Tibial nerve (tissue), 4 donors: ENCODE measurements at regions not wholly inside any gene's neighbourhood (a gene's known extent, or its start where the extent isn't known, plus 50 kb on each side); places are given as distances from the start of the nearest gene placed in this dataset.

Experiments
- DNase-seq, 2 donors: peaks; one replicate each; pipeline ENCODE4 v3.0.0-alpha.2; 2019; ENCODE audit warnings: low spot score in 2 of 2
- H3K27ac ChIP-seq, 4 donors: fragments of 200-600 bp; sonication (generic) in 3 of 4; one replicate each; pipeline ENCODE4 v1.5.1; 2017 to 2019; ENCODE audit warnings: mild to moderate bottlenecking in 1 of 4
- H3K27me3 ChIP-seq, 2 donors: fragments of 200-600 bp; sonication (generic) in 1 of 2; one replicate each; pipeline versions ENCODE4 v1.5.1 to v1.6.0; 2017 to 2019
- H3K36me3 ChIP-seq, 3 donors: fragments of 200-600 bp; sonication (generic); one replicate each; pipeline ENCODE4 v1.5.1; 2018 to 2019
- H3K4me1 ChIP-seq, 4 donors: fragments of 200-600 bp; sonication (generic) in 3 of 4; one replicate each; pipeline ENCODE4 v1.5.1; 2017 to 2019
- H3K4me3 ChIP-seq, 4 donors: fragments of 200-600 bp; sonication (generic) in 3 of 4; one replicate each; pipeline ENCODE4 v1.5.1; 2017 to 2019; ENCODE audit warnings: mild to moderate bottlenecking in 1 of 4, moderate library complexity in 1 of 4
- H3K9me3 ChIP-seq, 4 donors: fragments of 200-600 bp; sonication (generic) in 3 of 4; one replicate each; pipeline ENCODE4 v1.5.1; 2017 to 2019
- CTCF ChIP-seq, 5 experiments: fragments of 200-600 bp in 3 of 5; fragments of 450-650 bp in 2 of 5; sonication (generic) in 3 of 5; IDR thresholded peaks; one replicate each; pipeline ENCODE4 v1.5.1; 2016 to 2019; ENCODE audit warnings: antibody characterized with exemption in 5 of 5, mild to moderate bottlenecking in 3 of 5, moderate library complexity in 2 of 5
- EP300 ChIP-seq, 2 donors: sonication (generic); formaldehyde crosslinking; IDR thresholded peaks; one replicate each; pipeline ENCODE4 v1.6.1; 2017; ENCODE audit warnings: antibody characterized with exemption in 2 of 2, mild to moderate bottlenecking in 1 of 2
- POLR2A ChIP-seq, 2 donors: fragments of 450-650 bp; IDR thresholded peaks; one replicate each; pipeline ENCODE4 v1.6.1; 2017; ENCODE audit warnings: antibody characterized with exemption in 2 of 2, mild to moderate bottlenecking in 2 of 2, moderate library complexity in 2 of 2
- WGBS, 2 donors: methylation state at CpG; one replicate each; pipeline ENCODE4 v1.1.5; 2018; 5-methylcytosine and 5-hydroxymethylcytosine counted together

GRCh38 chr1:112316254-112316913, 79.6 kb upstream of the CTTNBP2NL start:
- Histone ChIP-seq H3K27ac (peak overlapping the region in 3 of 4 donors; percentile 10 to 60 (median 25)), H3K27me3 (no peaks in the 10 kb centered on the region), H3K9me3 (no peaks in the 10 kb centered on the region), H3K36me3 (no peaks in the 10 kb centered on the region), H3K4me3 (no peak overlapping the region), H3K4me1 (peaks cover 0 to 36% (median 5%) of the 10 kb centered on the region in 4 donors)
- WGBS, 2 donors: 68 to 69% methylated on average over 8 of the region's 8 CpGs
- DNase-seq: no peak
- TF ChIP-seq EP300 (IDR thresholded peaks at IDR 0.05) (no peak), CTCF (IDR thresholded peaks at IDR 0.05) (no peak), POLR2A (IDR thresholded peaks at IDR 0.05) (no peak)

- TF ChIP-seq CTCF (IDR thresholded peaks at IDR 0.05) (no peak), EP300 (IDR thresholded peaks at IDR 0.05) (no peak), POLR2A (IDR thresholded peaks at IDR 0.05) (no peak)
- 21 to 30% methylated on average over 2 of the region's 2 CpGs for WGBS, 2 donors
- Histone ChIP-seq H3K9me3 (no peaks in the 10 kb centered on the region), H3K36me3 (no peaks in the 10 kb centered on the region), H3K27me3 (no peaks in the 10 kb centered on the region), H3K27ac (peak overlapping the region in 3 of 4 donors; percentile 10 to 60 (median 25)), H3K4me1 (peaks cover 0 to 36% (median 5%) of the 10 kb centered on the region in 4 donors), H3K4me3 (no peak overlapping the region)
- DNase-seq: no peak
Observed at GRCh38 chr1:112317140-112317539, 78.9 kb upstream of the CTTNBP2NL start.

- Histone ChIP-seq H3K4me3 (no peak overlapping the region), H3K4me1 (peaks cover 0 to 36% (median 5%) of the 10 kb centered on the region in 4 donors), H3K36me3 (no peaks in the 10 kb centered on the region), H3K27me3 (no peaks in the 10 kb centered on the region), H3K9me3 (no peaks in the 10 kb centered on the region), H3K27ac (peak overlapping the region in 2 of 4 donors; percentile 25 to 60)
- TF ChIP-seq EP300 (IDR thresholded peaks at IDR 0.05) (no peak), POLR2A (IDR thresholded peaks at IDR 0.05) (no peak), CTCF (IDR thresholded peaks at IDR 0.05) (no peak)
- 48 to 53% methylated on average over 6 of the region's 6 CpGs for WGBS, 2 donors
- peak in 1 of 2 donors; percentile 18 for DNase-seq
Observed at GRCh38 chr1:112317611-112318062, 78.4 kb upstream of the CTTNBP2NL start.

GRCh38 chr1:112318263-112318662, 77.8 kb upstream of the CTTNBP2NL start:
- TF ChIP-seq CTCF (IDR thresholded peaks at IDR 0.05): no peak
- WGBS, 2 donors: 91 to 92% methylated on average over 2 of the region's 2 CpGs
- H3K27ac ChIP-seq: peak overlapping the region in 2 of 4 donors; percentile 25 to 60
- peaks cover 0 to 36% (median 5%) of the 10 kb centered on the region in 4 donors for H3K4me1 ChIP-seq
- no peaks in the 10 kb centered on the region for H3K27me3 ChIP-seq
- H3K36me3 ChIP-seq: no peaks in the 10 kb centered on the region
- H3K4me3 ChIP-seq: no peak overlapping the region
- H3K9me3 ChIP-seq: no peaks in the 10 kb centered on the region
- no peak for DNase-seq

- no peaks in the 10 kb centered on the region for H3K9me3 ChIP-seq
- H3K27ac ChIP-seq: peak overlapping the region in 2 of 4 donors; percentile 19 to 25
- 67 to 77% methylated on average over 3 of the region's 3 CpGs for WGBS, 2 donors
- H3K4me3 ChIP-seq: no peak overlapping the region
- peaks cover 0 to 36% (median 5%) of the 10 kb centered on the region in 4 donors for H3K4me1 ChIP-seq
- H3K27me3 ChIP-seq: no peaks in the 10 kb centered on the region
- no peak for DNase-seq
- no peak for TF ChIP-seq CTCF (IDR thresholded peaks at IDR 0.05)
- TF ChIP-seq EP300 (IDR thresholded peaks at IDR 0.05): no peak
- TF ChIP-seq POLR2A (IDR thresholded peaks at IDR 0.05): no peak
- no peaks in the 10 kb centered on the region for H3K36me3 ChIP-seq
Observed at GRCh38 chr1:112318698-112319370, 77.2 kb upstream of the CTTNBP2NL start.
